Fibroblast of upper back skin (primary cell): ENCODE measurements at regions not wholly inside any gene's neighbourhood (a gene's known extent, or its start where the extent isn't known, plus 50 kb on each side); places are given as distances from the start of the nearest gene placed in this dataset.
"Not testable (repeated sequence)": the region's sequence is repeated elsewhere in the genome, so short reads cannot be mapped to it uniquely, and the experiment has no call there.

Experiments
- DNase-seq: peaks from one replicate; pipeline ENCODE4 v3.0.0-alpha.2; 2013

DNA sequence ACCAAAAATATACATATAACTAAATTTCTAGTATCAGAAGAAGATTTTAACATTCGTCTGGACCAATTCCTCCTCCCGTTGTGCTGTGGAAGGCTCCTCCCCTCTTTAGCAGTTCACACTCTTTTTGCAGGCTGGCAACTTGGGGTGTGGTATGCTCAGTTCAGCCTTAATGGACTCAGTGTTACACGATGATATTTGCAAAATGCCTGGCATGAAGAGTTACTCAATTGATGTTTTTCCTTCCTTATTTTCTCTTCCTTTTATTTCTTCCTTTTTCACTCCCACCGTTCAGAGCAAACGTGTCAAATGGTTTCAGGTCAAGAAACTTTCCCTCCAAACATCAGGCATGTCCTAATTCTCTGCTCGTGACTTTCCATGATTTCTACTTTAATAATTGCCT, 248.3 kb downstream of the PHF14 start:
- DNase-seq = no peak

DNA sequence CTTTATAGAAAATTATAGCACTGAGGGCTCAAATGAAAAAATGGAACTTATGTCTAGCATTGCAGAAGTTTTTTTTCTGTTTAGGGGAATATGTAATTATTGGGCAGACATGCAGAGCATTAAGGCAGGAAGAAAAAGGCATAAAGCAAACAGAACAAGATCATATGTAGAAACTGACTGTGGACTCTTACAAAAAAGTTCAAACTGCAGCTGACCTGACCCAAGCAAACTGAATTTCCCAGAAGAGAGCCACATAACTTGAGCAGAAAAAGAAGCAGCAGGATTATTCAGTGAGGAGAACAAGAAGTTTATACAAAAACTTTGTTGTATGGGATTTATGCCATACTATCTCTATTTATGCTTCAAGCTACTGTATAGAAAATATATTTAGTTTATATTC, 250.9 kb downstream of the PHF14 start:
- DNase-seq = no peak

DNA sequence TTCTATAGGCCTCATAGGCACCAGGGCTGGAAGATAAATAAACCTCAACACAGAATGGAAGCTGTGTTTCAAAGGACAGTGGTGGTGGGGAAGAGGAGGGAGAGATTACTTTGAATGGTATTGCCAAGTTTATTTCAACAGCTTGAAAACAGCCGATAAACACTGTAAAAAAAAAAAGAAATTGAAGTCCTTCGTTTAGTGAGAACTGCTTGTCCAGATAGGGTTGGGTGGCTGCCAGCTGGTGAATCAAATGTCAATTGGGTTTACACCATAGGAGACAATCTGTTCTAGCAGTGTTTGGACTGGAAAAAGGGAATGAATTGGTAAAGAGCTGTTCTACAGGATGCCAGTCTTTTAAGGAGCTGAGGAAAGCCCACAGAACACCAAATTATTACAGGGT, 254.8 kb downstream of the PHF14 start:
- DNase-seq = peak; percentile 72

DNA sequence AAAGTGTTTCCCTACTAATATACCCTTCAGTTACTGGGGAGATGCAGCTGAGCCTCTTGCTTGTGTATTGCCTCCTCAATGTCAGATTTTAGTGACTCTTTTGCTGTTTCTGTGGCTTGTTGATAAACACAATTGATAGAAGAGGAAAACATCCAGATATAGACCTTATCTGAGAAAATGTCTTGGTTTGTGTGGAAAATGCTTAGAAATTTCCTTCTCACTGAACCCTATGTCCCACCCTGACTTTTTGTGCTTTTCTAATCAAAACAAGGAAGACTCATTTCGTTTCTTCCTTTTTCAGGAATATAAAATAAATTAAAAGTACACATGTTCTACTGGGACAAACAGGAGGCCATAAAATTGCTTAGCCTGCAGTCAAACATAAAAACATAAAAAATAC, 257.5 kb downstream of the PHF14 start:
- no peak for DNase-seq

DNA sequence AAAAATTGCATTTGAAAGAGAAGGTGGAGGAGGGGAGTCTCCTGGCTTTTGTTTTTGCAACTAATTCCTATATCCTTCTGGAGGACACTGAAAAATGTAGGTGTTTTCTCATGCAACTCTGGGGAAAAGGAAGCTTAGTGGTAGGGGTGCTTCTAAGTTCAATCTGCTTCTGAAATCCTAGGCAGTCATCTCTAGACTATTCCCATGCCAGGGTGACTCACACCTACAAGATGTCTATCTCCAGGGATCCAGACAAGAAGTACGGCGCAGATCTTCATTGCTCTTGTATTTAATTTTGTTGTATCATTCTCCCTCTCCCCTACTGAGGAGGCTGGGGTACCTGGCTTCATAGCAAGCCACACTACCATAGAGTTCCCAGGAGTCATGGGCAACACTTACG, 258.8 kb downstream of the PHF14 start:
- DNase-seq = peak; percentile 33

DNA sequence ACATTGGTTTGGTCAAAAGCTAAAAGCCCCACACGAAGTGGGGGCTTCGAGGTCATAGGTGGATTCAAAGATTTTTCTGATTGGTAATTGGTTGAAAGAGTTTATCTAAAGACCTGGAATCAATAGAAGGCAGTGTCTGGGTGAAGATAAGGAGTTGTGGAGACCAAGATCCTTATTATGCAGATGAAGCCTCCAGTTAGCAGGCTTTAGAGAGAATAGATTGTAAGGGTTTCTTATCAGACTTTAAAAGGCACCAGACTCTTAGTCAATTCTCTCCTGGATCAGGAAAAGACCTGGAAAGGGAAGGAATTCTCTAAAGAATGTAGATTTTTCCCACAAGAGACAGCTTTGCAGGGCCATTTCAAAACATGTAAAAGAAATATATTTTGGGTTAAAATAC, 260.2 kb downstream of the PHF14 start:
- DNase-seq = no peak

DNA sequence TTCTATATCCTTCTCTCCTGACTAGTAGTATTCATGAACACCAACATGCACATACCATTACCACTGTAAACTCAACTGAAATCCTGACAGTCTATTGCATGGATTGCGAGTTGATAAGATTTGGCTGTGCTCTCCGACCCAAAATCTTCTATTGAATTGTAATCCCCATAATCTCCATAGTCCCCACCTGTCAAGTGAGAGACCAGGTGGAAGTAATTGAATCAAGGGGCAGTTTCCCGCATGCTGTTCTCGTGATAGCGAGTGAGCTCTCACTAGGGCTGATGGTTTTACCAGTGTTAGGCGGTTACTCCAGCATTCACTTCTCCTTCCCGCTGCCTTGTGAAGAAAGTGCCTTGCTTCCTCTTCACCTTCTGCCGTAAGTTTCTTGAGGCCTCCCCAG, 261.8 kb downstream of the PHF14 start:
- DNase-seq = no peak

DNA sequence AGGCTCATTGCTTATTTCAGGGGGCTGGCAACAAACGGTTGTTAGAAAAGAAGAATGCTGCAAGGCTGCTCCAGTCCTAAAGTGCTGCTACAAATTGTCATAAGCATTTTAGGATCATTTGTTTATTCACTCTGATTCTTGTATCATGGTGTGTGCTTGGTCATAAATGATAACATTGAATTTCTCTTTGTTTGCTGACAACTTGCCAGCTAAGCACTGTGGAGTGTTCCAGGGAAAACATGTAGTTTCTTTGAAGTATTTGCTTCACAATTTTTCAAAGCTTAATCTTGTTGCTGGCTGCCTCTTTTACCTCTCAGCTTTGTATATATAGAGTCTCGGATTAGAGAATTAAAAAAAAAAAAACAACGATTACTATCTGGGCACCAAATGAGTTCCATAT, 263.0 kb downstream of the PHF14 start:
- no peak for DNase-seq

DNA sequence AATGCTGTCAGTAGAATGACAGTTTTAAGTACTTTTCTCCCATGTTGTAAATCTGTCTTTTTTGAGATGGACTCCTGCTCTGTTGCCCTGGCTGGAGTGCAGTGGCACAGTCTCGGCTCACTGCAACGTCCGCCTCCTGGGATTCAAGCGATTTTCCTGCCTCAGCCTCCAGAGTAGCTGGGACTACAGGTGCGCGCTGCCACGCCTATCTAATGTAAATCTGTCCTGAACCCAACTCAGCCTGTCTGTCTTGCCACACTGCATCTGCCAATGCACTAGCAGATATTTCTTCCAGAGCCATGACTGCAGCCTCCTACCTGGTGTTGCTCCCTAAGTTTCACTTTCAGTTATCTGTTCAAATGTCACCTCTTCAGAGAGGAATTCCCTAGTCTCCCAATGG, 264.1 kb downstream of the PHF14 start:
- DNase-seq = no peak

DNA sequence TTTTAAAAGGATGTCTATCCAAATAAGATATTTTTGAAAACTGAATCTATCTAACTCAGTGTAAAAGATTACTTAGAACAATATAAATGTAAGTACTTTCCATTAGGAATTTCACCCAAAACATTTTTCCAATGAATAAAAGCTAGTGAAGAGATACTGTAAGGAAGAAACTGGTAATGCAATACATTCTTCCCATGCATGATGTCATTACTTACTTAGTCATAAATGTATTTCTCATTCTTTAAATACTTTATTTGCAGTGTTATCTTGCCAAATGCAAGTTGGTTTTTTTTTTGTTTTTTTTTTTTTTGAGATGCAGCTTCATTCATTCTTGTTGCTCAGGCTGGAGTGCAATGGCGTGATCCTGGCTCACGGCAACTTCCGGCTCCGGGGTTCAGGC, 265.6 kb downstream of the PHF14 start:
- peak; percentile 72 for DNase-seq

DNA sequence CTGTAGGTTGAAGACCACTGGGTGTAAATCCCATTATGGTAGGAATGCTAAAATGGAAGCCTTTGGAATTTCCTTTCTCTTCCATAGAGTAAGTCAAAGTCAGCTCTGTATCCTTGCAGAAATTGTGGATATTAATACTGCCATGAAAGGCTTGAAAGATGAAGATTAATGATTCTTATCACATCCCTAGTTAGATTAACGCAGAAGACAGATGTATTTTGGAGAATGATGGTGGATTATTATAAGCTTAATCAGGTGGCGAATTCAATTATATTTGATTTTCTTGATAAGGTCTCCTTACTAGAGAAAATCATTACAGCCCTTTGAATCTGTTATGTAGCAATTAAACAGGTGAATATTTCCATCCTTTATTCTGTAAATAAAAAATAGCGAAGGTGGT, 270.1 kb downstream of the PHF14 start:
- DNase-seq = no peak

DNA sequence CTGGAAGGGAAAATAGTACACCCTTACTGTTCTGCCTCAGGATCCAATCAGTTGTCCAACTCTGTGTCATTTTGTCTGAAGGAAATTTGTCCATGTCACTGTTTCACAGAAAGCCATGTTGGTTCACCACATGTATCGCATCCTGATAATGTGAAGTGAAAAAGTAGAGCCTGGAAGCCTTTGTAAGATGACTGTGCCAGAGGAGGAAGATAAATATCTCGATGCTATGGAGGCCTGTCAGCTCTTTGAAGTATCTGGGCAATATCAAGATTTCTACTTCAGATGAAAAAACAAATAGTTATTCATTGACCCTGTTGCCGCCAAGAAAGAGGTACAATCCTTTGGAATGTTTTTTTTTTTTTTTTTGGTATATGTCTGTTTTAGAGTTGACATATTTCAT, 270.5 kb downstream of the PHF14 start:
- no peak for DNase-seq

DNA sequence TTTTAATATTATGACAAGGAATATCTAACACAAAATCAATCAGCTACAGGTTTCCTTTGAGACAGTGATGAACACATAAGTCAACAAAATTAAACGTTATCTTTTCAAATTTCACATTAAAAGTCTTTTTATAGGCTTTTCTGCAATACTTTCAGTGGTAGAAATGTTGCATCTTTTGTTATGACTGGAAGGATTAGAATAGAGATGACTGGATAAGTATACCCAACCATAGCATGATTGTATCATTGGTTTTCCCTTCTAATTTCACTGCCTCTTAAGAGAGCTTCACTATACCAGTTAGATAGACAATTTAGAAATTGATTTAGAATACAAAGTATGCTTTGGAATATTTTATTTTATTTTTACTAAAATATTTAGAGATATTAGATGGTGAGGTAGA, 273.9 kb downstream of the PHF14 start:
- DNase-seq = no peak

DNA sequence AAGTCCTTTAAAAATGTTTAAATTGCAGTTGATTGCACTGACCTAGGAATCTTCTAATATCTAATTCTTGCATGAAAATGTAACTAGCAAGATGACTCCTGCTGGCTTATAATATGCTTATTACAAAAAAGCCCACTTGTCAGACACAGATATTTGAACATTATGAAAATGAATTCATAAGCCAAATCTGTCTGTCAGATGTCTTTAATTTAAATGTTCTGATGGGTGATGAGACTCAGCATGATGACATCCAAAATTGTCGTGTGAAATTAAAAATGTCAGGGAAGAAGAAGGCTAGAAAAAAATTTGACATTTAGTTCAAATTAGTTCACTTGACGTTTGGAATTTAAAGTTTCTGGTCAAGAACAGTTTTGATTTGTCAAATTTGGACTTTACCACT, 277.8 kb downstream of the PHF14 start:
- no peak for DNase-seq

DNA sequence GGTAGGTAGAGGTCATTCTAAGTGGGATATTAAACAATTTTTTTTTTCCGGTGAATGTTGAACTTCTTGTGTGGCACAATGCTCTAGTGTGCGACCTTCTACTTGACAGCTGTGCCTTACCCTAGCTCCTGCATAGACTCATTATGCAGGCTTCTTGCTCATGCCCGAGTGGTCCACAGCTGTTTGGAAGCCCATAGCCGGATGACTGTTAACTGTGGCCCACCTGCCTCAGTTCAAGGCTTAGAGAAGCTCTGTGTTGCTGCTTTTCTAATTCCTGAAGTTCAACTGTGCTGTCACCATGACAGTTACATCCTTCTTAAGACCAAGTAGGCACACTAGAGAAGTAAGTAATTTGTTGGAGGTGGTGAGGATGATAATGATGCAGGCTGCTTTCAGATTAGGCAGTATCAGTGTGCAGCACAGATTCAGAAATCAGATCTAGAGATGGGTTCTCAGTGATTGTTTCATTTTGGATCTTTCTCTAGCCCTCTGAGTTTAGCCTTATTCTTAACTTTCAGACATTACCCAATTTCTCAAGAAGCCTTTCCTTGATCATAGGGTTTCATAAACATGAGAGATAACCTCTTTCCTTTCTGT, 278.4 kb downstream of the PHF14 start:
- DNase-seq = no peak

DNA sequence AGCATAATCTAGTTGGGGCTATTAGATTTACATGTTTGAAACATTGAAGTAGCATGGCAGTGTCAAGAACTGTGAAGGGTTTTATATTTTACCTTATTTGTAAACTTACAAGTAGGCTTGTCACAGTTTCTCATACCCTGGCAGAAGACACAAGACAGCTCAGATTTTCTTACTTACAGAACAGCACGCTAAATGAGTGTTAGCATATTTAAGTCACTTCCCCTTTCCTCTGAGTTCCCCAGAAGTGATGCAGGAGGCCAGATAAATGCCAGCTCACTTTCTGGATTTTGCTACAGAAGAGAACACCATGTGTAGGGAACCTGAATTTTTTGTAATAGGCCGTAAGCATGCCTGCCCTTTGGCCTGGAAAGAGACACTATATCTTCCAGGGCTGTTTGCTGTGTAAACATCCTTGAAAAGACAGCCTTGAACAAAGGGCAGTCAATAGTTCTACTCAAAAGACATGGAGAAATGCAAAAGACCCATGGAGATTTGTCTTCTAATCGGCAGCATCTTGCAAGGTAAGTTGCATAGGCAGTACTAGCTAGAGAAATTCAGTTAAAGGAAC, 279.1 kb downstream of the PHF14 start:
- no peak for DNase-seq

DNA sequence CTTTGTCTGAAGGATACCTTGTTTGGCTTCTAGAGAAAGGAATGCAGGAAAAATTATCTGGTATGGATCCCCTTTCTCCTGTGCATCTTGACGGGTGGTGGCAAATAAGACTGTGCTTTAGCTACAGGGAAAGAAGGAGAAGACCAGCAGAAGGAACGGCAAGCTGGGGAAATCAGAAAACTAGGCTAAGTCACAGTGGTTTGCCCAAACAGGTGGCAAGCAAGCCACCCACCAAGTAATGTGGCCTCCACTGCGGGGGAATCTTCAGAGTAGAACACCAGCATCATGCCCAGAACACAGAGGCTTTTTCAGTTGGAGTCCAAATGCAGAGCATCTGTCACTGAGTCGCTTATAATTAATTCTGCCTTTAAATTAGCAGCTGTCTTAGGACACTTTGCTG, 282.8 kb downstream of the PHF14 start:
- DNase-seq = no peak

DNA sequence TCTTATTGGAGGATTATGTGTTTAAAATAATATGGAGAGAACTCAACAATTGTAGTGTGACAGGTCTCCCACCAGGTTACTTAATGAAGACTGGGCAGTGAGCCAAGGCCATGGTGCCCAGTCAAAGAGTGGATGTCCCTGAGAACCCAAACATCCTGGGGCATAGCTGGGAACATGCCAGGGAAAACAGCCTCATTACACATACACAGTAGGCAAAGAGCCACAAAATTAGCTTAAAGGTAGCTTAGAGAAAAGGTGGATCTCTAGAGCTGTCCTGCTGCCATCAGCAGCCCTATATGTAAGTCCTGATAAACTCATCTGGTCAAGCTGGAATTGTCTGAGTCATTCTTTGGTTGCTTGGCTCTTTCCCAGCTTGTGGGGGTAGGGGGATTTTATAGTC, 287.8 kb downstream of the PHF14 start:
- DNase-seq = peak; percentile 22

DNA sequence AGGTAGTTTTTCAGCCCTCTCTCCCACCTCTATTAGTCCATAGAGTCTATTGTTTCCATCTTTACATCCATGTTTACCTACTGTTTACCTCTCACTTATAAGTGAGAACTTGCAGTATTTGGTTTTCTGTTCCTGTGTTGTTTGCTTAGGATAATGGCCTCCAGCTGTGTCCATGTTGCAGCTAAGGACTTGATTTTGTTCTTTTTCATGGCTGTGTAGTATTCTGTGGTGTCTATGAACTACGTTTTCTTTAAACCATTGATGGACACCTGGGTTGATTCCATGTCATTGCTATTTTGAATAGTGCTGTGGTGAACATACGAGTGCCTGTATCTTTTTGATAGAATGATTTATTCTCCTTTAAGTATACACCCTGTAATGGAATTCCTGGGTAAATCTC, 292.4 kb downstream of the PHF14 start:
- no peak for DNase-seq

DNA sequence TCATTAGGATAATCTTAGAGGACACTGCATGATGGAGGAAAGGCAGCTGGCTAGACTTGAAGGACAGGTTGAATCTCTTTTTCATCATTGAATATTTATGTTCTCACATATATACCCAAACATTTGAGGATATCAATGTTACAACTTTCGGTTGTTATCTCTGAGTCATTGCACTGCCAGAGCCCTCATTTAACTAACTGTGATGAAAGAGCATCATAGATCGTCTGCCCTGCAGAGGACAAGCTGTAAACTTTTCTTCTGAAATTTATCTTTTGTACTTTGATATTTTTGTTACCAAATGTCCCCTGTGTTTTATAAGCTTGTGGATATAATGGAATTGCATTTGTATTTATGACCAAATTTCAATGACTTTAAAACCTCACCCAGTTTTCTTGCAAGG, 298.7 kb downstream of the PHF14 start:
- DNase-seq = no peak

DNA sequence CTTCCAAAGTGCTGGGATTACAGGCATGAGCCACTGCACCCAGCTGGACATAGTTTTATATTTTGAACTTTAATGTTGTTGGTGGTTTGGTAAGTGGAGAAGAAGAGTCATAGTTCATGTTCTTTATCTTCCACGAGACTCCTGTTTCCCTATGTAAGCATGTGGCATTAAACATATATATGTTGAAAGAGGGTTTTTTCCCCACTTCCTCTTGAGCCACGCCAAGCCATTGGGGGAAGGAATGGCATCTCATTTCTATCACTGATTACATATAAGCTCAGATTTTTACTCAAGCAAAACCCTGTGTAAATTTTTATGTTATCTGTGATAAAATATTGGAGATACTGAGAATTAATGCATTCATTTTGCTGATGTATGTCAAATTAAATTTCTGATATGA, 300.4 kb downstream of the PHF14 start:
- DNase-seq = no peak

DNA sequence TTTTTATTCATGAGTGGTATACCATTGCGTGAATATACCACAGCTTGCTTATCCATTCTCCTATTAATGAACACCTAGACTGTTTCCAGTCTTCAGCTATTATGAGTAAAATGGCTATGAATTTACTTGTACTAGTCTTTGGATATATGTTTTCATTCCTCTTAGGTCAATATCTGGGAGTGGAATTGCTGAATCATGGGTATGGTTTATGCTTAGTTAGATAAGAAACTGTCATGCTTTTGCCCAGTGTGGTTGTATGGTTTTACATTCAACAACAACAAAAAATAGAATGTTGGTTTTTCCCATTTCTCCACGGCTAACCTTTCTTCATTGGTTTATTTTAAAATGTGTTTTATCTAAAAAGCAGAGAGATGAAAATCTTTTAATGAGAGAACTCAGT, 308.3 kb downstream of the PHF14 start:
- DNase-seq = no peak

DNA sequence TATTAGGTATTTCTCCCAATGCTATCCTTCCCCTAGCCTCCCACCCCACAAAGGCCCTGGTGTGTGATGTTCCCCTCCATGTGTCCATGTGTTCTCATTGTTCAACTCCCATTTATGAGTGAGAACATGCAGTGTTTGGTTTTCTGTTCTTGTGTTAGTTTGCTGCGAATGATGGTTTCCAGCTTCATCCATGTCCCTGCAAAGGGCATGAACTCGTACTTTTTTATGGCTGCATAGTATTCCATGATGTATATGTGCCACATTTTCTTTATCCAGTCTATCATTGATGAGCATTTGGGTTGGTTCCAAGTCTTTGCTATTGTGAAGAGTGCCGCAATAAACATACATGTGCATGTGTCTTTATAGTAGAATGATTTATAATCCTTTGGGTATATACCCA, 309.9 kb downstream of the PHF14 start:
- DNase-seq = not testable (repeated sequence)

DNA sequence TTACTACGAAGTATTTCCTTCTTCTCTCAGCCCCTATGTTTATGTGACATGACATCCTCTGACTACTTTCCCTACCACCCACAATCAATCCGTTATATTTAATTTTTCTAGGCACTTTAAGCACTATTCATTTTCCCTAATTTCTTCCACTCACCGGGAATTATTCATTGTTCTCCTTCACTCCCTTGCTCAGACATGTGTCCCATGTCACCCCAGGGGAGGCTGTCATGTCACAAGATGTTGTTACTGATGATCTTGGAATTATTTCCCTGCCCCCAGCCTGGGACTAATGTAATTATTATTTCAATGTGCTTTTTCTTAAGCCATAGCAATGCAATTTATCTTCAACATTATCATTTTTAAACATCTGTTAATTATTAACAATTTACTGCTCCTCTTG, 317.2 kb downstream of the PHF14 start:
- DNase-seq = no peak

DNA sequence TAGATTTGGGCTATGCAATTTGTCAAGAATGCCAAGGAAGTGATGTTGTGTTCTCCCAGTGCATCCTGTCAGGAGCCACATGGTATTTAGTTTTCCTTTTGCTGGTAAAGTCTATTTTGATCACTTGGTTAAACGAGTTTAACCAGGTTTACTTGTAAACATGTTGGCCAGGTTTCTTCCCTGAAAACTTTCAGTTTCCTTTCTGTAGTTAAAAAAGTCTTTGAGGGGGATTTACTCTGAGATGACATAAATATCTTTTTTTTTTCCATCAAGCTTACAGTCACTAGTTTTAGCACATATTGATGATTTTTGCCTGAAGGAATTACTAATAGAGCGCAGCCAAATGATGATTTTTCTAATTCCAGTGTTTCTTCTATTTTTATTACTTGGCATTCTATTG, 320.5 kb downstream of the PHF14 start:
- DNase-seq = no peak

DNA sequence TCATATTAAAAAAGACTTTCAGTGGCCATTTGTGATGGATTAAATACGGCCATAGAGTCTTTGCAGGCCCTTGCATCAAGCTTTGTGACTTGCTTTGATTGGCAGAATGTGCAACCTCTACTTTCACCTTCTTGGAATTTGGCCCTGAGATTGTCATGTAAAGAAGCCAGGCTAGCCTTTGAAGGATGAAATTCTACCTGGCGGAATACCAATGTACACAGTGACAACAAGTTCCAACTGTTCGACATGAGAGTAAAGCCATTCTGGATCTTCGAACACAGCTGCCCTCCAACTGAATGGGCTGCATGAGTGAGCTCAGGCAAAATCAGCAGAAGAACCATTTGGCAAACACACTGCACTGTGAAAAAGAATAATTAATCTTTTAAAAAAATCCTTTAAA, 321.3 kb downstream of the PHF14 start:
- no peak for DNase-seq
